NCI-H82 treated with DMSO at 0.1 percent for 48 hours (cell line): ENCODE measurements at regions not wholly inside any gene's neighbourhood (a gene's known extent, or its start where the extent isn't known, plus 50 kb on each side); places are given as distances from the start of the nearest gene placed in this dataset.
"Not testable (repeated sequence)": the region's sequence is repeated elsewhere in the genome, so short reads cannot be mapped to it uniquely, and the experiment has no call there.

Source experiments
- DNase-seq: peaks from one replicate; lab custom pipeline; 2025; ENCODE audit not compliant: unreplicated experiment; lab: John Stamatoyannopoulos, UW

GRCh38 chr6:81049425-81050042 lies 702.9 kb downstream of the TENT5A start:
- DNase-seq: no peak

GRCh38 chr6:81031416-81031815 lies 721.1 kb downstream of the TENT5A start:
- DNase-seq: no peak

- no peak for DNase-seq
Measured at GRCh38 chr6:81026041-81026553, 726.4 kb downstream of the TENT5A start.

- DNase-seq: no peak
Measured at GRCh38 chr6:81023709-81024108, 728.8 kb downstream of the TENT5A start.

- no peak for DNase-seq
Measured at GRCh38 chr6:81023007-81023582, 729.4 kb downstream of the TENT5A start.

- DNase-seq: not testable (repeated sequence)
Measured at GRCh38 chr6:81017586-81017985, 734.9 kb downstream of the TENT5A start.

- DNase-seq: no peak
Measured at GRCh38 chr6:81003894-81004293, 748.6 kb downstream of the TENT5A start.

- no peak for DNase-seq
Measured at GRCh38 chr6:81003156-81003555, 749.3 kb downstream of the TENT5A start.

- DNase-seq: no peak
Measured at GRCh38 chr6:81002126-81002525, 750.4 kb downstream of the TENT5A start.

- DNase-seq: no peak
Measured at GRCh38 chr6:80991316-80991715, 761.2 kb downstream of the TENT5A start.

GRCh38 chr6:80988892-80989291 lies 763.6 kb downstream of the TENT5A start:
- peak; percentile 27 for DNase-seq

- no peak for DNase-seq
Measured at GRCh38 chr6:80988286-80988685, 764.2 kb downstream of the TENT5A start.

- DNase-seq: not testable (repeated sequence)
Measured at GRCh38 chr6:80981226-80981625, 771.3 kb downstream of the TENT5A start.

- DNase-seq: no peak
Measured at GRCh38 chr6:80976336-80976735, 776.1 kb downstream of the TENT5A start.

- DNase-seq: no peak
Measured at GRCh38 chr6:80974579-80974978, 777.9 kb downstream of the TENT5A start.

- DNase-seq: no peak
Measured at GRCh38 chr6:80969439-80969838, 783.0 kb downstream of the TENT5A start.

- DNase-seq: peak; percentile 68
Measured at GRCh38 chr6:80967609-80968008, 784.9 kb downstream of the TENT5A start.

- DNase-seq: no peak
Measured at GRCh38 chr6:80962382-80962781, 790.1 kb downstream of the TENT5A start.

GRCh38 chr6:80961166-80961565 lies 791.3 kb downstream of the TENT5A start:
- no peak for DNase-seq

- DNase-seq: no peak
Measured at GRCh38 chr6:80959034-80959433, 793.4 kb downstream of the TENT5A start.

GRCh38 chr6:80956898-80957297 lies 795.6 kb downstream of the TENT5A start:
- no peak for DNase-seq

GRCh38 chr6:80952479-80952878 lies 800.0 kb downstream of the TENT5A start:
- not testable (repeated sequence) for DNase-seq

- no peak for DNase-seq
Measured at GRCh38 chr6:80946402-80946801, 806.1 kb downstream of the TENT5A start.
